ENCODE measurements at regions not wholly inside any gene's neighbourhood (a gene's known extent, or its start where the extent isn't known, plus 50 kb on each side); places are given as distances from the start of the nearest gene placed in this dataset.

DNA sequence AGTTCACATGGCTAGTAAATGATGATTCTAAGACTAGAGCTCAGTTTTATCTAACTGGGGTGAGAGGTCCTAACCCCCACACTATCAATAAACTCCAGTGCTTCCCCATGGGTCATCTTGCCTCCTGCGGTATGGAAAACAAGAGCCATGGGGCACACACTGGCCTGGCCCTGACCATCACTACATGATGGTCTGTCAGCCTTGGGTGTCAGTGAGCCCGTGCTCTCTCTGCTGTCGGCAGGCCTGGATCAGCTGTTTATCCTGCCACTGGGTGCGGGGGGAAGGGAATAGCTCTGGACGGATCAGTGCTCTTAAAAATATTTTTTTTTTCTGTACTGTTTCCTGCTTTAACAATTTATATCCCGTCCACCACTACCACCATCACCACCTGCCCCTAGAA is 255.0 kb upstream of the ADGRL2 start:
- Histone ChIP-seq H3K4me3 (no peak overlapping the region), H3K36me3 (no peaks in the 10 kb centered on the region), H3K27me3 (replicated peaks; ENCODE audit: insufficient read depth) (no peaks in the 10 kb centered on the region), H3K9me3 (no peaks in the 10 kb centered on the region), H3K4me1 (ENCODE audit: control insufficient read depth in 1 of 2, low read depth in 2 of 2) (peaks cover 0 to 10% of the 10 kb centered on the region in 2 donors), H3K27ac (no peak overlapping the region)
- no peak for ATAC-seq (ENCODE audit: insufficient number of reproducible peaks, low FRiP score, low read depth)
- TF ChIP-seq, protein P1, sequence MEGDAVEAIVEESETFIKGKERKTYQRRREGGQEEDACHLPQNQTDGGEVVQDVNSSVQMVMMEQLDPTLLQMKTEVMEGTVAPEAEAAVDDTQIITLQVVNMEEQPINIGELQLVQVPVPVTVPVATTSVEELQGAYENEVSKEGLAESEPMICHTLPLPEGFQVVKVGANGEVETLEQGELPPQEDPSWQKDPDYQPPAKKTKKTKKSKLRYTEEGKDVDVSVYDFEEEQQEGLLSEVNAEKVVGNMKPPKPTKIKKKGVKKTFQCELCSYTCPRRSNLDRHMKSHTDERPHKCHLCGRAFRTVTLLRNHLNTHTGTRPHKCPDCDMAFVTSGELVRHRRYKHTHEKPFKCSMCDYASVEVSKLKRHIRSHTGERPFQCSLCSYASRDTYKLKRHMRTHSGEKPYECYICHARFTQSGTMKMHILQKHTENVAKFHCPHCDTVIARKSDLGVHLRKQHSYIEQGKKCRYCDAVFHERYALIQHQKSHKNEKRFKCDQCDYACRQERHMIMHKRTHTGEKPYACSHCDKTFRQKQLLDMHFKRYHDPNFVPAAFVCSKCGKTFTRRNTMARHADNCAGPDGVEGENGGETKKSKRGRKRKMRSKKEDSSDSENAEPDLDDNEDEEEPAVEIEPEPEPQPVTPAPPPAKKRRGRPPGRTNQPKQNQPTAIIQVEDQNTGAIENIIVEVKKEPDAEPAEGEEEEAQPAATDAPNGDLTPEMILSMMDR (IDR thresholded peaks at IDR 0.05) = no peak
- no peak for DNase-seq (ENCODE audit: low spot score)

DNA sequence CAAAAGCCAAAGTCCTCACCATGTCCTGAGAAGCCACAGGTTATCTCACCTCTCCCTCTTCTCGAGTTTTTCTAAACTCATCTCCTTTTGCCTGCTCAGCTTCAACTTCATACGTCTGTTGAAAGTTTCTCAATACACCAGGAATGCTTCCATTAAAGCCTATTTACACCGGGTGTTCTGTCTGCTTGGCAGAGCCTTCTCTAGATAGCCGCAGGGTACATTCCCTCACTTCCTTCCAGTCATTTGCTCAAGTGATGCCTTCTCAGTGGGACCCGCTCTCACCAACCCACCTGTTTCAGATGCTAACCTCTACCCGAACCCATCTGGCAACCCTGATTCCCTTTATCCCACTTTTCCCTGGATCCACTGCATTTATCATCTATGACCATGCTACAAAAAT is 257.0 kb upstream of the ADGRL2 start:
- H3K4me1 ChIP-seq (ENCODE audit: control insufficient read depth in 1 of 2, low read depth in 2 of 2) = no peaks in the 10 kb centered on the region
- TF ChIP-seq, protein P1 (IDR thresholded peaks at IDR 0.05) = no peak
- DNase-seq (ENCODE audit: low spot score) (no peak), ATAC-seq (ENCODE audit: insufficient number of reproducible peaks, low FRiP score, low read depth) (no peak)
- H3K4me3 ChIP-seq = no peak overlapping the region
- H3K9me3 ChIP-seq = no peaks in the 10 kb centered on the region
- no peaks in the 10 kb centered on the region for H3K36me3 ChIP-seq
- no peak overlapping the region for H3K27ac ChIP-seq
- H3K27me3 ChIP-seq (replicated peaks; ENCODE audit: insufficient read depth) = no peaks in the 10 kb centered on the region

DNA sequence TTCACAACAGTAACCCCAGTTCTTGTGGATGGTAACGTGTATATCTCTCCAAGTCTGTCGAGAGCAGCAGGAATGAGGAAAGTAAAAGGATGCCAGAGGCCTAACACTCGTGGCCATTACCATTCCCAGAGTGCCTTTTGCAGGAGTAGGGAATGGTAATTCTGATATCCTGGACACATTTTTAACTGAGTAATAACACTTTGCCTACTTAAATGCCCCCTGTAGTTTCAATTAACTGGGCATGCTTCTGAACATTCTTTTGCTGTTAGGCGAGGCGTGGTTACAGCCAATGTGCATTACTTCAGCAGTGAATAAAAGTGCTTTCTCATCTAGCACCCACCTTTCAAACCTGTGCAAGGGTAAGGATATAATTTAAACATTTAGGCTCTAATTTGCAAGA is 258.5 kb upstream of the ADGRL2 start:
- ATAC-seq (ENCODE audit: insufficient number of reproducible peaks, low FRiP score, low read depth) = no peak
- TF ChIP-seq, protein P1 (IDR thresholded peaks at IDR 0.05) = no peak
- no peak for DNase-seq (ENCODE audit: low spot score)

DNA sequence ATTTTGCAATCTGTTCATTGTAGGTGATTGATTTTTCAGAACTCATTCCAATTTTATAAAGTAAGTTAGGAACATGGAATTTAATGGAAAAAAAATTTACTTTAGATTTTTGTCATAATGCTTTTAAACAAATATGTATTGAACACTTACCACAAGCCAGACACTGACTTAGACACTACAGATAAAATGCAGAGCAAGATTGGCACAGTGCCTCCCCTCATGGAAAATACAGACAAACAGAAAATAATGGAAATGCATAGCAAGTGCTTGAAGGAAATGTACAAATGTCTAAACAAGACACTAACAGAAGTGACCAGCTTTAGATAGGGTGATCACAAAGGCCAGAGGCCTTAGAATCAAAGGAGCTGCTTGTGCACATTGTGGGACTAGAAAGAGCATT is 260.5 kb upstream of the ADGRL2 start:
- TF ChIP-seq, protein P1 (IDR thresholded peaks at IDR 0.05) = no peak
- no peak for ATAC-seq (ENCODE audit: insufficient number of reproducible peaks, low FRiP score, low read depth)
- H3K9me3 ChIP-seq = no peaks in the 10 kb centered on the region
- no peaks in the 10 kb centered on the region for H3K36me3 ChIP-seq
- no peak overlapping the region for H3K4me3 ChIP-seq
- H3K27me3 ChIP-seq (replicated peaks; ENCODE audit: insufficient read depth) = no peaks in the 10 kb centered on the region
- DNase-seq (ENCODE audit: low spot score) = no peak
- no peak overlapping the region for H3K27ac ChIP-seq
- H3K4me1 ChIP-seq (ENCODE audit: control insufficient read depth in 1 of 2, low read depth in 2 of 2) = no peaks in the 10 kb centered on the region

More for the DNA sequence above, 258.5 kb upstream of the ADGRL2 start:
- Histone ChIP-seq H3K9me3 (no peaks in the 10 kb centered on the region), H3K4me3 (no peak overlapping the region), H3K27ac (no peak overlapping the region), H3K4me1 (ENCODE audit: control insufficient read depth in 1 of 2, low read depth in 2 of 2) (no peaks in the 10 kb centered on the region), H3K36me3 (no peaks in the 10 kb centered on the region), H3K27me3 (replicated peaks; ENCODE audit: insufficient read depth) (no peaks in the 10 kb centered on the region)

DNA sequence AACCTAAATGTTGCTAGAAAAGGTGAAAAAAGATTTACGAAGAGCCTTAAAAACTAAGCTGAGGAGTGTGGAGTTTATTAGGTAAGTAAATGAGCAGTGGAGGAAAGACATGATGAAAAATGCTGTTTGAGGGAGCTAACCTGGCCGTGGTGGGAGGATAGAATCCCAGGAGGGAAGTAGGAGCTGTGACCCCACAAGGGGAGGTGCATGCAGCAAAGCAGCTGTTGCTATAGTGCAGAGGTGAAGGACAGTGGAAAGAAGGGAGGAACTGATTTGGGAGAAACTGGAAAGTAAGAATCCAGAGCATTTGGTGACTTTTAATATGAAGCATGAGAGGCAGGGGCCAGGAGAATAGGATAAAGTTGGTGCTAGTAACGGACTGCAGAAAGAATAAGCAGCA is 271.7 kb upstream of the ADGRL2 start:
- H3K36me3 ChIP-seq = no peaks in the 10 kb centered on the region
- no peak overlapping the region for H3K4me3 ChIP-seq
- no peak overlapping the region for H3K27ac ChIP-seq
- ATAC-seq (ENCODE audit: insufficient number of reproducible peaks, low FRiP score, low read depth) = no peak
- DNase-seq (ENCODE audit: low spot score) = no peak
- no peaks in the 10 kb centered on the region for H3K27me3 ChIP-seq (replicated peaks; ENCODE audit: insufficient read depth)
- H3K4me1 ChIP-seq (ENCODE audit: control insufficient read depth in 1 of 2, low read depth in 2 of 2) = no peaks in the 10 kb centered on the region
- no peaks in the 10 kb centered on the region for H3K9me3 ChIP-seq
- TF ChIP-seq, protein P1 (IDR thresholded peaks at IDR 0.05) = no peak
